ENCODE measurements at regions not wholly inside any gene's neighbourhood (a gene's known extent, or its start where the extent isn't known, plus 50 kb on each side); places are given as distances from the start of the nearest gene placed in this dataset.

DNA sequence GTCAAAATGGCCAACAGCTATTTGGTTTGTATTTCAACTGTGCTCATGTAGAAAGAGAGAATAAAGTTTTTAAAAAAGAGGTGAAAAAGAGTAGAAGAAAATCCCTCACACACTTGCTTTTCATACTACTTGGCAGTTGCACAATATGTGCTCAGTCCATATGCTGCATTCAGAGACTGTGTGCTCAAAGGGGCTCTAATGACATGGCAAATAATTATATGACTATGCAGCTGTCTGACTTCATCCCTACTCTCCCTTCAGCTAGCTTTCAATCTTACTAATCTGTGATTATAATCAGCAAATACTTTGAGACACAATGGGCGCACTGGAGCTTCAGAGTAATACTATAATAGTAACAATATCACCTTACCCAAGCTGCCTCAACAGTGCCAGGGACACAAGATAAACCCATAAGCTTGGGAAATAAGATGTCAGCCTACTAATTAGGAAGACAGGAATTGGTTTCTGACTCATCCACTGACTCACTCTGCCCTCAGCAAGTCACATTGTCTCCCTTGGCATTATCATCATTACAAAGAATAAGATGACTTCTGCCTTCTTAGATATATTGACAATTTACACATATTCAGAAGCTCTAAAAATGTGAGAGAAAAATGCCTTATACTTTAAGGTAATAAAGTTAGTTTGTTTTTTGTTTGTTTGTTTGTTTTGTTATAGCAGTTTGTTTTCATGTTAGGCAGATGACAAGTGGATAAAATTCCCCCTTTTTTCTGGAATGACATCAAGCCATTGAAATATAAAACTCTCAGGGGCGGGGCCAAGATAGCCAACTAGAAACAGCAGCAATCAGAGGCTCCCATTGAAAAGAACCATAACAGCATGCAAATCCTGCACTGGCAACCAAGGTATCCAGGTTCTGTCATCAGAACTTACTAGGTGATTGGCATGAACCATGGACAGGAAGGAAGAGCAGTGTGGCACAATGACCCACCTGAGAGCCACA, 311.6 kb downstream of the FAM133A start:
- TF ChIP-seq, protein P1, sequence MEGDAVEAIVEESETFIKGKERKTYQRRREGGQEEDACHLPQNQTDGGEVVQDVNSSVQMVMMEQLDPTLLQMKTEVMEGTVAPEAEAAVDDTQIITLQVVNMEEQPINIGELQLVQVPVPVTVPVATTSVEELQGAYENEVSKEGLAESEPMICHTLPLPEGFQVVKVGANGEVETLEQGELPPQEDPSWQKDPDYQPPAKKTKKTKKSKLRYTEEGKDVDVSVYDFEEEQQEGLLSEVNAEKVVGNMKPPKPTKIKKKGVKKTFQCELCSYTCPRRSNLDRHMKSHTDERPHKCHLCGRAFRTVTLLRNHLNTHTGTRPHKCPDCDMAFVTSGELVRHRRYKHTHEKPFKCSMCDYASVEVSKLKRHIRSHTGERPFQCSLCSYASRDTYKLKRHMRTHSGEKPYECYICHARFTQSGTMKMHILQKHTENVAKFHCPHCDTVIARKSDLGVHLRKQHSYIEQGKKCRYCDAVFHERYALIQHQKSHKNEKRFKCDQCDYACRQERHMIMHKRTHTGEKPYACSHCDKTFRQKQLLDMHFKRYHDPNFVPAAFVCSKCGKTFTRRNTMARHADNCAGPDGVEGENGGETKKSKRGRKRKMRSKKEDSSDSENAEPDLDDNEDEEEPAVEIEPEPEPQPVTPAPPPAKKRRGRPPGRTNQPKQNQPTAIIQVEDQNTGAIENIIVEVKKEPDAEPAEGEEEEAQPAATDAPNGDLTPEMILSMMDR (IDR thresholded peaks at IDR 0.05; ENCODE audit: insufficient read depth, low read length) = no peak
- DNase-seq (ENCODE audit: low read depth) = no peak

More for the DNA sequence above, 311.6 kb downstream of the FAM133A start:
- H3K4me3 ChIP-seq (ENCODE audit: low read depth, low read length) = no peak overlapping the region

Data from fibroblast of the aortic adventitia (primary cell).